T-helper 2 cell (primary cell): ENCODE measurements at regions not wholly inside any gene's neighbourhood (a gene's known extent, or its start where the extent isn't known, plus 50 kb on each side); places are given as distances from the start of the nearest gene placed in this dataset.
A peak's percentile ranks its signal among the peaks of the same experiment; 100 is the strongest.

Source experiments
- DNase-seq, 5 experiments: peaks; one replicate each; pipeline versions ENCODE4 v3.0.0 to v3.0.0-alpha.2; 2012 to 2022

DNA sequence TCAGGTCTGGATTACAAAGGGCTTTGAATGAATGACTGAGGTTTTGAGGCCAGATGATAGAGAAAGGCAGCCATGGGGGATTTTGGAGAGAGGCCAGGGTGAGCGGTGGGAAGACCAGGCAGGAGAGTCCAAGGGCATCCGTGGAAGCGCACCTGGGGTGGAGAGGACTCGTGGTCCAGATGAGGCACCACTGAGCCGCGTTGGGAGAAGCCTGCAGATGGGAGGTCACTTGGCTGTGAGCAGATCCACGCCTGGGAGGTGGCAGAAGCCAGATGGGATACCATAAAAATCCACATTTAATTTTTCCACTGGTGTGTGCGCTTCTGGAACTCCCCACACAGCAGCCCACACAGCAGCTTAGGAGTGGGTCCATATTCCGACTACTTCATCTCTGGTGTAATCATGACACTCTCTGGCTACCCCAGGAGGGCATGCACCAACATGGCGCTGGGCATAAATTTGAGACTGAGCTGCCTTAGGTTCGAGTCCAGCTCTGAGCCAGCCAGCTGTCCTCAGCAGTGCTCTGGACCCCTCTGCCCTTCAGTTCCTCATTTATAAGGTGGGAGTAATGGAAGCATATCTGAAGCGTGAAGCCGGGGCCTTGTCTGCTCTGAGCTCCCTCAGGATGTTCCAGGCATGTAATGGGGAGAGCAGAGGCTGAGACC lies 90.2 kb upstream of the FAM20C start:
- DNase-seq = no peak

DNA sequence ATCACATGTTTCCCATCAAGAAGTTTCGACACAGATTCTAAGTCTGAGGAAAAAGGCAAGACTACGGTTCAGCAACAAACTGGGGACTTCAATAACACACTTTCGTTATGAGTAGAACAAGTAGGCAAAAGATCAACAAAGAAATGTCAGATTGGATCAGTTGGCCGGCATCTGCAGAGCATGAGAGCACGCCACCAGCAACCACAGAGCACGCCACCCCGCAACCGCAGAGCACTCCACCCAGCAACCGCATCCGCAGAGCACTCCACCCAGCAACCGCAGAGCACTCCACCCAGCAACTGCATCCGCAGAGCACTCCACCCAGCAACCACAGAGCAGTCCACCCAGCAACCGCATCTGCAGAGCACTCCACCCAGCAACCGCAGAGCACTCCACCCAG lies 89.7 kb upstream of the FAM20C start:
- peak in 1 of 5 experiments; percentile 73 for DNase-seq

DNA sequence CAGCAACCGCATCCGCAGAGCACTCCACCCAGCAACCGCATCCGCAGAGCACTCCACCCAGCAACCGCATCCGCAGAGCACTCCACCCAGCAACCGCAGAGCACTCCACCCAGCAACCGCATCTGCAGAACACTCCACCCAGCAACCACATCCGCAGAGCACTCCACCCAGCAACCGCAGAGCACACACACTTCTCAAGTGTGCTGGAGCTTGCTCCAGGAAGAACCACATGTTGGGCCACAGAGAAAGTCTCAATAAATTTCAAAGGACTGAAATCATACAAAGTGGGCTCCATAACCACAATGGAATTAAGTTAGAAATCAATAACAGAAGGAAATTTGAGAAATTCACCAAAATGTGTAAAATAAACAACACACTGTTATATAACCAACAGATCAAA lies 88.4 kb upstream of the FAM20C start:
- DNase-seq = peak in 2 of 5 experiments; percentile 31 to 54

DNA sequence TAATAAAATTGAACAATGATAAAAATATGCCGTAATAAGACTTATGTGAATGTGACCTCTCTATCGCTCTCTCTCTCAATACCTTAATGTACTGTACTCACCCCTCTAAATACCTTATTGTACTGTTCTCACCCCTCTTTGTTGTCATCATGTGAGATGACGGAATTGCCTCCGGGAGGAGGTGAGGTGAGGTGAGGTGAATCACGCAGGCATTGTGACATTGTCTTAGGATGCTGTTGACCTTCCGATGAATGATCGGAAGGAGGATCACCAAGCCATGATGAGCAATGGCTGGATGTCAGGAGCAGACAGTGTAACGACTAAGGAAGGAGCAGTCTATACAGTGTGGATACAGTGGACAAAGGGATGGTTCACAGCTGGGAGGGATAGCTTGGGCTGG lies 87.4 kb upstream of the FAM20C start:
- no peak for DNase-seq

DNA sequence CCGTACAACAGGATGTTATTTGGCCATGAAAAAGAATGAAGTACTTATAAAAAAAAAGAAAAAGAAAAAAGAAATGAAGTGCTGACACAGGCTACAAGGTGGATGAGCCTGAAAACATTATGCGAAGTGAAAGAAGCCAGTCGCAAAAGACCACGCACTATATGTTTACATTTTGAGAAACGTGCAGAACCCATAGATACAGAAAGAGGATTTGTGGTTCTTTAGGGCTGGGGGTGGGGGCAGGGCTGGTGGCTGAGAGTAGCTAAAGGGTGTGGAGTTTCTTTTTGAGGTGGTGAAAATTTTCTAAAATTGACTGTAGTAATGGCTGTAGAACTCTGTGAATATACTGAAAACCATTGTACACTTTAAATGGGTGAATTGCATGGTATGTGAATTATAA lies 86.0 kb upstream of the FAM20C start:
- DNase-seq = peak in 1 of 5 experiments; percentile 44

DNA sequence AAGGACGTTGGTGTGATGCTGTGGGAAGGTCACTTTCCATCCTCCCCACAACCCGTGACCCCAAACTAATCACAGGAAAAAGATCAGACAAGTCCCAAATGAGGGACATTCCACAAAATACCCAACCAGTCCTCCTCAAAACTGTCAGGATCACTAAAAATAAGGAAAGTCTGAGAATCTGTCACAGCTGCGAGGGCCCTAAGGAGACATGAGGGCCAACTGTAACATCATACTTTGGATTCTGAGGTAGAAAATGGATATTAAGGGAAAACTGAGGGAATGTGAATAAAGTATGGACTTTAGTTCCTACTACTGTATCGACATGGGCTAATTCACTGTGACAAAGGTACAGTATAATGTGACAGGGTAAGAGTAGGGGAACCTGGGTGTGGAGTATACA lies 85.1 kb upstream of the FAM20C start:
- DNase-seq = no peak

DNA sequence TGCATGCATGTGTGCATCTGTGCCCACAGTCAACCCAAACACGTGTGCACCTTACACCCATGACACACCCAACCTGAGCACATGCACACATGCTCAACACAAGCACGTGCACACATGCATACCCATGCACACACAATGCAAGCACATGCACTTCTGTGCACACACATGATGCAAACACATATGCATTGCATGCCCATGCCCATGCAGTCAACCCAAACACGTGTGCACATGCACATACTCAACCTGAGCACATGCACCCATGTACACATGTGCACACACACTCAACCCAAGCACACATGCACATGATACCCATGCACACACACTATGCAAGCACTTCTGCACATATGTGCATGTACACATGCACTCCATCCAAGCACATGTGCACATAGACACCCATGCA lies 84.5 kb upstream of the FAM20C start:
- DNase-seq = no peak

DNA sequence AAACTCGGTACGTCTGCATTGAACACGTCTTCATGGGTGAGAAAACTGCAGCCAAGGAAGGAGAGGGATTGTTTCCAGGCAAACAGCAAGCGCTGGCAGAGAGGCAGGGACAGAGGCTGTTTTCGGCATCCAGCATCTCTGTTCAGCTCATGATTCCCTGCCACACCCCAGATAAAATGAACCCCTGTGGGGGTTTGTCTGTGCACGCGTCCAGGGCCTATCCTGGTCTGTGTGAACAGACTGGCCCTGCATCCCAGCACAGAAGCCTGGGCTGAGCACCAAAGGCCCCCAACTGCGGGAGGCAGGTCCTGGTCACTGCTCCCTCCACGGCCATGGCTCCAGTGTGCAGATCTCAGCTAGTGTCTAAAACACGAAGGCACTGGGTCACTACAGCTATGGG lies 83.3 kb upstream of the FAM20C start:
- no peak for DNase-seq

DNA sequence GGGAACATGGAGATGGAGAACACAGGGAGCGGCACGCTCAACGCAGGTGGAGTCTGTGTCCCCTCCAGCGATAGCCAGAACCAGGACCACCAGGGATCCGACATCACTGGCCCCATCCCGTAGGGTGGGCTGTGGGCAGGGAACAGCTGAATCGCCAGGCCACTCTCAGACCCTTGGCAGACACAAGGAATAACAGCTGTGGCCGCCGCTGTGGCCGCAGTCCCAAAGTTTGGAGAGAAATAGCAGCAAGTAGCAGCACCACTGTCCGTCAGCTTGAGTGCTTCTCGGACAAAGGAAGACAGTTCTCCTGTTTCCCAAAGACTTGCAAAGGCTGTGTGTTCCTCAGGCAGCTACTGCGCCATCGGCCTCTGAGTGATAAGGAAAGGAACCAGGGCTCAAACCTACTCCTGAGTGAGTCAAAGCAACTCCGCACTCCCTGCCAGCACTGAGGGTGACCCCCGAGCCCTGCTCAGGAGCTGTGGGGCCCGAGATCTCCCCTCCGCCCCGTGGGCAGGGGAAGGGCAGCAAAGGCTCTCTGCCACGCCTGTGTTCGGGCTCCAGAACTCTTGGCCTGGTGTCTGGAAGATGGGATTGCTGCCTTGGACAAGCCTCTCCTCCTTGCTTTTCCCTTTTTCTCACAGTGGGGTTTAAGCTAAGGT lies 82.3 kb upstream of the FAM20C start:
- DNase-seq = no peak

DNA sequence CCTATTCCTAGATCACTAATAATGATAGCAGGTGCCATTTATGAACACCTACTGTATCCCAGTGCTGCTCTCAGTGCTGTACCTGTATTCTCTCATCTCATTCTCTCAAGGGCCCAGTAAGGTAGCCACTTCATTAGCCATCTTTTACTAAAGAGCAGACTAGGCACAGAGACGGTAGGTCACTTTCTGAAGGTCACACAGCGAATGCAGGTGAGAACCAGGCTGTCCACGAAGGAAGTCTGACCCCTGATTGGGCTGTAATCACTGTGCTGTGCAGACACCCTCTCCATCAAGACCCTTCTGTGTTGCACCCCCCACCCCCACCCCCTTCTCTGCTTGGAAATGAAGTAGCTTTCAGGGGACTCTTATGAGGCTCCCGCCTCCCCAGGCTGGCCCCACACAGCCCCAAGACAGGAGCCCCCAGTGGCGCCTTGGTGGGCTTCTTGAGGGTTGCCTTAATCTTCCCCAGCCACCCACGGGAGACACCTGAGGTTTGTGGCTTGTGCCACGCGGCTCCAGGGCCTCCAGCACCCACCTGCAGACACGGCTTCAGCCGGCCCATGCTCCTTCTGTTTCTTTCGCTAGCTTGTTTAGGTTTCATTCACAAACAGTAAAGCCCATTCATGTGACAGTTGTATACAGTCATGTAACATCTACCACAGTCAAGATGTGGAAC lies 81.7 kb upstream of the FAM20C start:
- no peak for DNase-seq

DNA sequence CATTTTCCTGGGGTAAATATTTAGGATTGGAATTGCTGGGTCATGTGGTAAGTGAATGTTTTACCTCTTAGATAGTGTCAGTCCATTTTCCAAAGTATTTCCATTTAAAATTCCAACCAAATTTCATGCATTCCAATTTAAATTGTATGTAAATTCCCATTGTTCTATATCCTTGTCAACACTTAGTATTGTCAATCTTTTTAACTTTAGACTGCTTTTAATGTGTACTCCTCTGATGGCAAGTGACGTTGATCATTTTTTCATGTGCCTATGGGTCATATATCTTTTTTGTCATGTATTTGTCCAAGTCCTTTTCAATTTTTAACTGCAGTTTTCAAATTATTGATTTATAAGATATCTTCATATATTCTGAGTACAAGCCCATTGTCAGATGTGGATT lies 80.8 kb upstream of the FAM20C start:
- no peak for DNase-seq

DNA sequence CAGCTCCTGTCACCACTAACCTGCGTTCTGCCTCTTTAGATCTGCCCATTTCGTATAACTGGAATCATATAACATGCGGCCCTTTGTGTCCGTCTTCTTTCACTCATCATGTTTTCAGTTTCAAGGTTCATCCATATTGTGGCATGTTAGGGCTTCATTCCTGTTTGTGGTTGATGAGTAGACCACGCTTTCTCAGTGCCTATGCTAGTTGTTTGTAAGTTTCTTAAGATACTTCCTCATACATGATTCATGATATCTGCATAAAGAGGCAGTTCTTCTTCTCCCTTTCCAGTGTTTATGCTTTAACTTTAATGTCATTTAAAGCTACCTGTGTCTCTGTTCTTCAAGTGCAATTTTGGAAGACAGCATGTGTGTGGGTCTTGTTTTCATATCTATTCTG lies 79.5 kb upstream of the FAM20C start:
- no peak for DNase-seq

DNA sequence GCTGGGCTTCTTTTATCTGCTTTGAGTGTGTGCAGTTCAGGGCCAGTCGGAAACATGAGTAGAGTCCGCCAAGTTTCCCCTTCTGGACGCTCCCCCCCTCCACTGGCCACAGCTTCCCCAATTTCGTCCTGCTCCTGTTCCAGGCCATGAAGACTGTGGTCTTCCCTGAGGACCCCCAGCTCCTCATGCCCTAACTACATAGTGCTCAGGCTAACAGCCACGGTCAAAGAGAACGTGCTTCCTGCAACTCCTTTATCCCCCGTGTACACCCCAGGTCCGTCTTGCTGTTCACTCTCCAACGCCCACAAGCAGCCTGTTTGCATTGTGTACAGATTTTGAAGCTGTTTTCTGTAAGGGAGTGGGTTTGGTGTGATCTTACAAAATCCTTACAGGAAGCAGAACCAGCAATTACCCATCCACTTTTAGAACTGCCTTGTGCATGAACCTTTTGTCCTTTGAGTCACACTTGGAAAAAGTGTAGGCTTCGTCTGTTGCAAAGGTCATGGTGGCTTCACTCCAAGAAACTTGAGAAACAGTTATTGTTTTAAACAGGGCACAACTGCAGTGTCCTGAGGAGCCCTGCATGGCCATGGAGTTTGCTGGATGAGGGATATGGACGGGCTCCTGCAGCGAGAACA lies 77.0 kb upstream of the FAM20C start:
- no peak for DNase-seq

DNA sequence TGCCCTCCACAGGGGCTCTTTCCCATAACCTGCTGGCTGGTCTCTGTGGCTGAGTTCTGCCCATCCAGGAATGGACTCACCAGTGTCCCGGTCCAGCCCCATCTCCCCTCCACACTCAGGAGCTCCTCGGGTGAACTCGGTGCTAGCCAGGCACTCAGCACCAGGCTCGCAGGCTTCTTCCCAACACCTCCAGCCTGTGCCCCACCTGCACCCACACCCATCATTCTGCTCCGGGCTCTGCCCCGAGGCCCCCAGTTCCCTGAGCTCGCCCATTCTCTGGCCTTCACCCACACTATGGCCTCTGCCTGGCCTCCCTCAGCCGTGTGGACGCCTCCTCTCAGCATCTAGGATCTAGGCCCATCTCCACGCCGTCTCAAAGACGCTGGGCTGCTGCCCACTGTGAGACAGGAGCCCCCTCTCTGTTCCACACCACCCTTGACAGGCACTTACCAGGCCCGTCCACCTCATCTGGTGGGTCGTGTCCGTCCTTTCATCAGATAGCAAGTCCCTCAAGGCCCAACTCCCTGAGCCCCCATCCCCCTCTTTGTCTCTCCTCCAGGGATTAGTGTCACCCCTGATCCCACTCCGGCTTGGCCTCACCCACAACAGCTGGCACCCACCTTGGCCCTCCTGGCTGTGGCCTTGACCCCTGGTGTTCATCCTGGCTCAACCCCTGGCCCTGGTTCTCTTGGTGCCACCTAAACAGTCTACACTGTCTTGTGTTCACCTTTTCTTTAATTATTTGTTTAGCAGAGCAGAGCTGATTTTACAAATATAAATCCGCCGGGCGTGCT lies 76.0 kb upstream of the FAM20C start:
- DNase-seq = no peak

DNA sequence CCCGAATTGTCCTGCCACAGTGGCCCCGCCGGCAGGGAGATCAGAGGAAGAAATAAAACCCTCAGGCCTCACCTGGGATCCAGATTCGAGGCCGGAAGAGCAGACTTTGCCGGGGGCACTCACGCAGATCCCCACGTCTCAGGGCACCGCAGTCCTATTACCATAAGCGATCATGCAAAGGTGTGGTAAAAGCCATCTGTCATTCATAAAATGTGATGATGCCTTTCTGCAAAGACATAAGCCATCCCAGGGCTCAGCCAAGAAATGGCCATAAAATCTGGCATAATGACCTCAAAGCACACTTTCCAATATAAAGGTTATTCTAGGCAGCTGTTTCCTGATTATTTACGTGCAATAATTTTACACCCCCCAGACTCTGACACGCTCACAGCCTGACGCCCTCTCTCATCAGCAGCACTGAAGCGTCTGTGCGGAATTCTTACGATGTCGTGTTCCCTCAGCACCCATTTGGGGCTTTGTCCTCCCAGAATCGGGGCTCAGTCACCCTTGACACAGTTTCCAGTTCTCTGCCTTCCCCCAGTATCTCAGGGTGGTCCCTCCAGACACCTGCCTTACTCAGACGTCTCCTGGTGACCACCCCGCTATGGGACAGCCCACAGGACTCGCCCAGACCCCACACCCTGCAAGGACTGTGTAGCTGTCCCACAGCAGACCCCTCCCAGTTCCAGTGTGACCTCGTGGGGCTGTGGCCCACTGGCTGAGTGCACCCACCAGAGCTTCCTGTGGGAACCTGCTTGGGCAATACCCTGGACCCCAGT lies 74.3 kb upstream of the FAM20C start:
- no peak for DNase-seq

DNA sequence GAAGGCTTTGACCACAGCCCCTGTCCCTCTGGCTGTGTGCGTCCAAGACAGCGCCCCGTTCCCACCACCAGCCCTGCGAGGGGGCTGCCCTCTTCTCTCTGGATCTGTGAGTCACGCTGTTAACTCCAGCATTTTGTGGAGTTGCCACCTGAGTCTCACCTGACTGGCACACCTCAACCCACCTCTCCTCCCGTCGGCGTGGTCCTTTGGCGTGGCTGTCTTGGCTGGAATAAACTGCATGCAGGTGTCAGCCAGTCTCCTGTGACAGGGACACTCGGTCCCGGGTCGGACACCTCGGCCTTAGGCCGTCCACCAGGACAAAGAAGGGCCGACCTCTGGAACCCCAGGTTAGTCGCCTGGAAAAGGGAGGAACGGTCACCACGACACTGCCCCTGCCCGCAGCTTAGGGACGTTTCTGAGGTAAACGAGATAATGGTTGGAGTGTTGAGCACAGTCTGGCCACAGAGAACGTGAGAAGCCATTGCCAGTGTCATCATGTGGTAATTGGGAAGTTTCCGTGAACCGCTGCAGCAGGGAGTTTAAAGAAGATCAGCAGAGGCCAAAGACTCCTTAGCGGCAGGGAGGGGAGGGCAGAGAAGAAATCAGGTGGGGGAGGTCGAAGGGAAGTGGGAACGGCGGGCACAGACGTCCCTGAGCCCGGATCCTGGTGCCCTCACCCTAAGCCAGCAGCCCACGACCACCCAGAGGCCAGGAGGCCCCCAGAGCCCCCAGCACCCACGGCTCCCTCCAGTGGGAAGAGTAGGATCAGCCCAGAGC lies 73.6 kb upstream of the FAM20C start:
- no peak for DNase-seq

DNA sequence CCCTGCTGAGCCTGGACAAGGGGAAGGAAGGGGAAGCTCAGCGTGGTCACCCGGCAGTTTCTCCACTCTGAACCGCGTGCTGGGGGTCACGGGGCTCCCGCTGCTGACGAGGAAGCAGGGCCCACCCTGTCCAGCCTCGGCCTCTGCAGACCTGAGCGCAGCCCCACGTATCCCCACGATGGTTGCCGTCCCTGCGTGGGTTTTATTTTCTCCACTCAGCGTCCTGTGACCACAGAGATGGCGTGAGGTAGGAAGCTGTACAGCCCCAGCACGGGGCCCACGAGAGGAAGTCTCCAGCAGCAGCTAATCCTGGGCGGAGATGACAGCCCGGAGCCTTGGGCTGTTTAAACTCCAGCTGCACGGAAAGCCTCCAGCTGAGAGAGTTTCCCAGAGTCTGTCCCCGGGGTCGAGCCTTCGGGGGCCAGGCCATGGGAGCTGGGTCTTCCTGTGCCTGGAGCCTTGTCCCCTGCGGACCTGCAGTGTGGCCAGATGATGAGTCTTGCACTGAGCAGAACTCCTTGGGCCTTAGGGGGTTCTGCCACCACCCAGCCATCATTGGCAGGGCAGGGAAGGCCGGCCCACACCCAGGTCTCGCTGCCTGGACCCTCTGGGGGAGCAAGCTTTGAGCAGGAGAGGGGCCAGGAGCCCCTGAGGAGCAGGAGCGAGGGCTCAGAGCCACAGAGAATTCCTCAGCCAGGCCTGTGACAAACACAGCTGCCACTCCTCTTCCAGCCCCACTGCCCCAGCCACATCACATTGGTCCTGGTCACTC lies 72.8 kb upstream of the FAM20C start:
- no peak for DNase-seq

DNA sequence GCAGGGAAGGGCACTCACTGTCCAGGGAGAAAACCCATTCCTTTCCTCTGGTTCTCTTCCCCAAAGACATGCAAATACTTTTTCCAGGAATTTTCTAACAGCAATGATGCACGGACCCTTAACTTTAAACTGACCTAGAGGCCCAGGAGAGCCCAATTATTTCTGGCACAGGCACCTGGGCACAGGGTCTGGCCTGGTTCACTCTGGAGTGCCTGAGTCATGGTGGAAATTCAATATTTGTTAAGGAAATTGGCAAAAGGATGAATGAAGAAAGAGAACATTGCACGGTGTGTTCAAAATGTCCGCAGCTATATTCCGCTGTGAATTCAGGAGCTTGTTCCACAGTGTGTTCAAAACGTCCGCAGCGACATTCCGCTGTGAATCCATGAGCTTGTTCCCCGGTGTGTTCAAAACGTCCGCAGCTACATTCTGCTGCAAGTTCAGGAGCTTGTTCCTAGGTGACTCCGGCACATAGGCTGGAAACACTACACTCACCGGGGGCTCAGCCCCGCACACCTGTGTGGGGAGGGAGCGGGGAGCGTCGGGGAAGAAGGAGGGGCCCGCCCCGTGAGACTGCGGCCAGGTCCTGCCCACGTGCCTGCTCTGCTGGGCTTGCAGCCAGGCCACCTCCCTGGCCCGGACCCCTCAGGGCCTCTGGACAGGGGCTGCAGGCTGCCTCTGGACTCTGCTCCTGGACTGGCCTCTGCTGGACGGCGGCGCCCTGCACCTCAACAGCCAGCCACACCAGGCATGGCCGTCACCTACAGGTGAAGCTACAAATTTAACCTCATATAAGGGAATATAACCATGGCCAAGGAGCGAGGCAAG lies 72.0 kb upstream of the FAM20C start:
- no peak for DNase-seq

DNA sequence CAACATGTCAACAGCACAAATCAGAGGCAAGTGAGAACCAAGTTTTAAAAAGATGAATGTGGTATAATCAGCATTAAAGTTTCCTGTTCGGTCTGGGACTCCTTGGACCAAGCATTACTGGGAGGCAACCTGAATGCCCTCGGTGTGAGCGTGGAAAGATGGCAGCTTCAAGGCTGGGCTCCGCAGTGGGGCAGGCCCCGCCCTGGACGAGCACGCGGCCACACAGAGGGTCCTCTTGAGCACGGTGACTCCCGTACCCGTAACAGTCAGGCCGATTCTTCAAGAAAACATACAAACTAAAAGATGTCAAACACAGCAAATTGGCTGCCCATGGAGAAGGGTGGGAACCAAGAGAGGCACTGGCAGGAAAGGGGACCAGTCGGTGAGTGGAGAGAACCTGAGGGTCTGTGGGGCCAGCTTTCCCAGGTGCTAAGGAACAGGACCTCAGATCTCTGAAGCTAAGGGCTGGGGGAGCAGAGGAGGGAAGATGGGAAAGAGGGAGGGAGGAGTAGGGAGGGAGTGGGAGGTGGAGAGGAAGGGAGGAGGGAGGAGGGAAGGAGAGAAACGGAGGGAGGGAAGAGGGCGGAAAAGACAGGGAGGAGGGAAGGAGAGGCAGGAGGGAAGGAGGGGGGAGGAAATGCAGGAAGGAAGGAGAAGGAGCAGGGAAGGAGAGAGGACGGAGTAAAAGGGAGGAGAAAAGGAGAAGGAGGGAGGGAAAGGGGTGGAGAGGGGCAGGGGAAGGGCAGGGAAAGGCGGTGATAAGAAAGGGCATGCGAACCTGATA lies 71.2 kb upstream of the FAM20C start:
- DNase-seq = no peak
